H1 (cell line): ENCODE measurements at regions not wholly inside any gene's neighbourhood (a gene's known extent, or its start where the extent isn't known, plus 50 kb on each side); places are given as distances from the start of the nearest gene placed in this dataset.

Experiments used
- CTCF ChIA-PET: fragments of 300-600 bp; sonication (Branson Sonifier 250); formaldehyde crosslinking; loops from one replicate; lab custom pipeline; 2021; ENCODE audit not compliant: partially characterized antibody; lab: Charles Lee
- POLR2A ChIA-PET: fragments of 300-600 bp; sonication (Branson Sonifier 250); formaldehyde crosslinking; loops from one replicate; lab custom pipeline; 2021; ENCODE audit warnings: inconsistent platforms; ENCODE audit not compliant: partially characterized antibody; lab: Charles Lee
- DNase-seq, 2 experiments: peaks; one replicate each; pipeline versions ENCODE4 v3.0.0 to v3.0.0-alpha.2; 2010 to 2022; ENCODE audit warnings: low spot score in 2 of 2, low read depth in 1 of 2, mixed read lengths in 1 of 2
- FAIRE-seq: peaks from 2 replicates; lab custom pipeline; 2011; peaks lifted over from hg19 to GRCh38; lab: Jason Lieb, UNC
- H2AFZ ChIP-seq: 2 replicates; pipeline ENCODE4 v1.8.1; 2012; ENCODE audit warnings: low read length, inconsistent platforms
- H2AK5ac ChIP-seq: 2 replicates; pipeline ENCODE4 v1.6.1; 2013; ENCODE audit warnings: low read depth, low read length
- H2BK120ac ChIP-seq: replicated peaks from 2 replicates; pipeline ENCODE3; 2013; ENCODE audit warnings: low read depth, low read length, inconsistent platforms
- H2BK12ac ChIP-seq: 2 replicates; pipeline ENCODE4 v1.6.1; 2013; ENCODE audit warnings: low read depth, low read length
- H2BK15ac ChIP-seq: 2 replicates; pipeline ENCODE4 v1.6.1; 2013; ENCODE audit warnings: low read length
- H2BK20ac ChIP-seq: 2 replicates; pipeline ENCODE4 v1.6.1; 2013; ENCODE audit warnings: low read length
- H2BK5ac ChIP-seq: 2 replicates; pipeline ENCODE4 v1.6.1; 2013; ENCODE audit warnings: low read depth, low read length
- H3K14ac ChIP-seq: 2 replicates; pipeline ENCODE4 v1.6.1; 2013; ENCODE audit warnings: inconsistent platforms; ENCODE audit not compliant: insufficient read length
- H3K18ac ChIP-seq: 2 replicates; pipeline ENCODE4 v1.6.1; 2013; ENCODE audit warnings: low read length; ENCODE audit errors: extremely low read depth
- H3K23ac ChIP-seq: 2 replicates; pipeline ENCODE4 v1.6.1; 2013; ENCODE audit warnings: inconsistent platforms; ENCODE audit not compliant: insufficient read length
- H3K23me2 ChIP-seq: 2 replicates; pipeline ENCODE4 v1.6.1; 2013; ENCODE audit warnings: low read depth, low read length
- H3K27ac ChIP-seq: 2 replicates; pipeline ENCODE4 v1.6.1; 2011; ENCODE audit warnings: low read depth, low read length, inconsistent platforms
- H3K27me3 ChIP-seq, 4 experiments: replicated peaks in 1 of 4; 1 replicate in 1 of 4; 2 replicates in 3 of 4; pipeline versions ENCODE4 v1.6.1 to v1.8.1; 2011 to 2013; ENCODE audit warnings: low read length in 3 of 4, mild to moderate bottlenecking in 3 of 4, inconsistent platforms in 2 of 4, mixed read lengths in 2 of 4, moderate library complexity in 1 of 4; ENCODE audit not compliant: control insufficient read depth in 3 of 4, insufficient read depth in 3 of 4; ENCODE audit errors: extremely low read depth in 1 of 4
- H3K36me3 ChIP-seq, 4 experiments: 2 replicates each; pipeline versions ENCODE4 v1.6.1 to v1.8.1; 2011 to 2013; ENCODE audit warnings: mild to moderate bottlenecking in 4 of 4, low read length in 3 of 4, moderate library complexity in 2 of 4, control low read depth in 1 of 4, inconsistent platforms in 1 of 4; ENCODE audit not compliant: insufficient read depth in 4 of 4, control insufficient read depth in 2 of 4
- H3K4ac ChIP-seq: replicated peaks from 2 replicates; pipeline ENCODE3; 2013; ENCODE audit warnings: low read length, low read depth, mixed read lengths, inconsistent platforms; ENCODE audit not compliant: insufficient read length
- H3K4me1 ChIP-seq, 4 experiments: replicated peaks in 1 of 4; 1 replicate in 1 of 4; 2 replicates in 3 of 4; pipeline versions ENCODE4 v1.6.1 to v1.8.1; 2011 to 2013; ENCODE audit warnings: low read length in 3 of 4, inconsistent platforms in 2 of 4, mixed read lengths in 1 of 4; ENCODE audit not compliant: insufficient read depth in 4 of 4, control insufficient read depth in 3 of 4
- H3K4me2 ChIP-seq, 2 experiments: 2 replicates each; pipeline versions ENCODE4 v1.6.1 to v1.8.1; 2011 to 2013; ENCODE audit warnings: low read depth in 2 of 2, low read length in 2 of 2, control low read depth in 1 of 2, inconsistent platforms in 1 of 2, mild to moderate bottlenecking in 1 of 2; ENCODE audit not compliant: insufficient read depth in 1 of 2
- H3K4me3 ChIP-seq, 4 experiments: fragments of 200-600, 300-600 bp in 1 of 4; sonication (generic), shearing (Covaris generic), sonication (Bioruptor Twin) in 1 of 4; 2 replicates each; pipeline versions ENCODE4 v1.5.1 to v1.8.1; 2011 to 2016; ENCODE audit warnings: low read length in 4 of 4, low read depth in 3 of 4, control low read depth in 2 of 4, inconsistent platforms in 2 of 4, mild to moderate bottlenecking in 2 of 4, mixed read lengths in 1 of 4, moderate library complexity in 1 of 4; ENCODE audit not compliant: insufficient read depth in 2 of 4; ENCODE audit errors: extremely low read depth in 1 of 4
- H3K56ac ChIP-seq: replicated peaks from 2 replicates; pipeline ENCODE3; 2013; ENCODE audit warnings: low read depth, mild to moderate bottlenecking, mixed read lengths, low read length, inconsistent platforms; ENCODE audit not compliant: insufficient read length
- H3K79me1 ChIP-seq: 2 replicates; pipeline ENCODE4 v1.6.1; 2013; ENCODE audit warnings: low read depth, low read length, control low read depth
- H3K79me2 ChIP-seq, 2 experiments: 2 replicates each; pipeline versions ENCODE4 v1.6.1 to v1.8.1; 2012 to 2013; ENCODE audit warnings: low read length in 2 of 2, mild to moderate bottlenecking in 2 of 2, inconsistent platforms in 1 of 2; ENCODE audit not compliant: insufficient read depth in 2 of 2, control insufficient read depth in 1 of 2
- H3K9ac ChIP-seq, 4 experiments: replicated peaks in 1 of 4; 1 replicate in 1 of 4; 2 replicates in 3 of 4; pipeline versions ENCODE4 v1.6.1 to v1.8.1; 2011 to 2013; ENCODE audit warnings: low read depth in 3 of 4, low read length in 3 of 4, control low read depth in 2 of 4, mild to moderate bottlenecking in 2 of 4, moderate library complexity in 2 of 4, inconsistent platforms in 1 of 4; ENCODE audit errors: extremely low read depth in 1 of 4
- H3K9me3 ChIP-seq, 2 experiments: 2 replicates each; pipeline versions ENCODE4 v1.6.1 to v1.8.1; 2012 to 2013; ENCODE audit warnings: mild to moderate bottlenecking in 2 of 2, moderate library complexity in 2 of 2, control low read depth in 1 of 2, inconsistent platforms in 1 of 2, low read depth in 1 of 2, low read length in 1 of 2, mixed read lengths in 1 of 2; ENCODE audit not compliant: insufficient read depth in 2 of 2
- H4K20me1 ChIP-seq, 2 experiments: replicated peaks in 1 of 2; 2 replicates each; pipeline versions ENCODE3 to v1.8.1; 2011 to 2013; ENCODE audit warnings: inconsistent platforms in 2 of 2, low read length in 2 of 2, mild to moderate bottlenecking in 1 of 2; ENCODE audit not compliant: insufficient read depth in 2 of 2, control insufficient read depth in 1 of 2
- H4K5ac ChIP-seq: 2 replicates; pipeline ENCODE4 v1.6.1; 2013; ENCODE audit warnings: low read length, low read depth, mixed read lengths, inconsistent platforms; ENCODE audit not compliant: insufficient read length
- H4K8ac ChIP-seq: 2 replicates; pipeline ENCODE4 v1.8.0; 2013; ENCODE audit warnings: mild to moderate bottlenecking, moderate library complexity, low read length, inconsistent platforms; ENCODE audit not compliant: insufficient read depth; ENCODE audit errors: extremely low read depth
- H4K91ac ChIP-seq: replicated peaks from 2 replicates; pipeline ENCODE3; 2013; ENCODE audit warnings: low read length, mixed read lengths, inconsistent platforms; ENCODE audit not compliant: insufficient read length
- SIRT6 ChIP-seq: IDR thresholded peaks from one replicate; pipeline ENCODE4 v1.7.1; 2012; ENCODE audit warnings: low read length, inconsistent platforms
- TBP ChIP-seq: IDR thresholded peaks from 2 replicates; pipeline ENCODE4 v1.6.1; 2011; ENCODE audit warnings: low read depth, low read length, improper control_type of control experiment
- WGBS, 2 experiments: shearing (Covaris generic) in 1 of 2; methylation state at CpG; one replicate each; pipeline versions ENCODE4 v1.1.6 to v1.1.7; 2013 to 2015; ENCODE audit warnings: low lambda C conversion rate in 2 of 2, mixed read lengths in 2 of 2, inconsistent platforms in 1 of 2, low coverage in 1 of 2, missing lambda C conversion rate in 1 of 2; ENCODE audit not compliant: insufficient replicate concordance in 2 of 2, insufficient coverage in 1 of 2, insufficient read length in 1 of 2; ENCODE audit errors: extremely low coverage in 1 of 2, missing lambda C conversion rate in 1 of 2; 5-methylcytosine and 5-hydroxymethylcytosine counted together

- Histone ChIP-seq H3K9ac (no peak overlapping the region), H3K56ac (no peak overlapping the region), H2AK5ac (no peak overlapping the region), H2BK15ac (no peak overlapping the region), H3K4ac (no peak overlapping the region), H3K4me3 (no peak overlapping the region), H3K4me2 (no peak overlapping the region), H4K20me1 (no peaks in the 10 kb centered on the region), H3K18ac (no peak overlapping the region), H3K79me2 (no peaks in the 10 kb centered on the region), H3K23ac (no peak overlapping the region), H3K27me3 (no peaks in the 10 kb centered on the region), H2BK20ac (no peak overlapping the region), H3K79me1 (no peaks in the 10 kb centered on the region), H4K91ac (no peak overlapping the region), H2BK120ac (no peak overlapping the region), H2AFZ (peak overlapping the region; percentile 71), H2BK5ac (no peak overlapping the region), H2BK12ac (no peak overlapping the region), H3K23me2 (no peaks in the 10 kb centered on the region; the same call in 1 of the 2 replicates), H3K9me3 (no peaks in the 10 kb centered on the region), H3K36me3 (no peaks in the 10 kb centered on the region), H3K14ac (no peak overlapping the region), H3K27ac (no peak overlapping the region), H4K5ac (no peak overlapping the region), H4K8ac (no peak overlapping the region), H3K4me1 (0 out of 7 replicates have a peak, but pooled peaks cover 0 to 2% (median 0%) of the 10 kb centered on the region in 4 experiments)
- peak; percentile 56; the same call in 1 of the 2 replicates for TF ChIP-seq TBP
- no peak for TF ChIP-seq SIRT6
- DNase-seq, result no peak
- no peak for FAIRE-seq
- ChIA-PET POLR2A (no interaction called here), CTCF (interaction anchor here (0.7 to 3.6 kb wide), 5 partner anchors 8 to 128 kb away, joined by 3 to 21 read pairs (median 3); no protein-coding TSS in a partner anchor)
- WGBS, 2 experiments, result 84% methylated on average over 6 of the region's 6 CpGs; no CpG with 5 or more reads in 1 of the 2 experiments
These were observed 60.9 kb downstream of the TMEM215 start for GRCh38 chr9:32844259-32844658.
